Parathyroid adenoma (tissue), 2 donors: ENCODE measurements at regions not wholly inside any gene's neighbourhood (a gene's known extent, or its start where the extent isn't known, plus 50 kb on each side); places are given as distances from the start of the nearest gene placed in this dataset.

ENCODE experiments used
- H2AFZ ChIP-seq: fragments of 300-600 bp; sonication (generic); one replicate; pipeline ENCODE4 v1.7.0; 2017; ENCODE audit warnings: antibody characterized with exemption, mild to moderate bottlenecking
- H3K27ac ChIP-seq: fragments of 300-600 bp; sonication (generic); one replicate; pipeline ENCODE4 v1.7.0; 2017
- H3K27me3 ChIP-seq: fragments of 300-600 bp; sonication (generic); one replicate; pipeline ENCODE4 v1.7.0; 2017; ENCODE audit warnings: low read length; ENCODE audit not compliant: control insufficient read depth, insufficient read depth
- H3K36me3 ChIP-seq: fragments of 300-600 bp; sonication (generic); one replicate; pipeline ENCODE4 v1.7.0; 2017; ENCODE audit warnings: low read length; ENCODE audit not compliant: control insufficient read depth, insufficient read depth
- H3K4me1 ChIP-seq: fragments of 300-600 bp; sonication (generic); one replicate; pipeline ENCODE4 v1.7.0; 2017; ENCODE audit warnings: control low read depth
- H3K4me2 ChIP-seq: fragments of 300-600 bp; sonication (generic); one replicate; pipeline ENCODE4 v1.7.0; 2017; ENCODE audit warnings: low read length
- H3K4me3 ChIP-seq: fragments of 300-600 bp; sonication (generic); one replicate; pipeline ENCODE4 v1.7.0; 2017; ENCODE audit warnings: low read depth, low read length
- H3K79me2 ChIP-seq: fragments of 300-600 bp; sonication (generic); one replicate; pipeline ENCODE4 v1.7.0; 2017; ENCODE audit warnings: control low read depth
- H3K9ac ChIP-seq: fragments of 300-600 bp; sonication (generic); one replicate; pipeline ENCODE4 v1.7.0; 2017; ENCODE audit warnings: mild to moderate bottlenecking
- H3K9me3 ChIP-seq: fragments of 300-600 bp; sonication (generic); one replicate; pipeline ENCODE4 v1.7.0; 2017; ENCODE audit warnings: low read length; ENCODE audit not compliant: control insufficient read depth
- CTCF ChIP-seq: fragments of 300-600 bp; sonication (generic); IDR thresholded peaks from one replicate; pipeline ENCODE4 v1.7.0; 2017; ENCODE audit warnings: antibody characterized with exemption, mild to moderate bottlenecking
- donor health status: primary hyperparathyroidism.

- no peaks in the 10 kb centered on the region for H3K4me1 ChIP-seq
- H3K9ac ChIP-seq: no peak overlapping the region
- no peaks in the 10 kb centered on the region for H3K79me2 ChIP-seq
- TF ChIP-seq CTCF: no peak
- peaks cover 2% of the 10 kb centered on the region for H3K9me3 ChIP-seq
- no peak overlapping the region for H2AFZ ChIP-seq
- H3K27ac ChIP-seq: no peak overlapping the region
- no peaks in the 10 kb centered on the region for H3K36me3 ChIP-seq
- H3K4me3 ChIP-seq: no peak overlapping the region
- no peaks in the 10 kb centered on the region for H3K27me3 ChIP-seq
- H3K4me2 ChIP-seq: no peak overlapping the region
Measured at GRCh38 chr16:56029026-56029425, 153.9 kb upstream of the CES5A start.

- H3K9me3 ChIP-seq: no peaks in the 10 kb centered on the region
- no peaks in the 10 kb centered on the region for H3K79me2 ChIP-seq
- H3K9ac ChIP-seq: no peak overlapping the region
- no peak overlapping the region for H3K4me2 ChIP-seq
- H3K27me3 ChIP-seq: no peaks in the 10 kb centered on the region
- no peak overlapping the region for H3K4me3 ChIP-seq
- H2AFZ ChIP-seq: no peak overlapping the region
- H3K4me1 ChIP-seq: no peaks in the 10 kb centered on the region
- H3K27ac ChIP-seq: no peak overlapping the region
- no peaks in the 10 kb centered on the region for H3K36me3 ChIP-seq
- TF ChIP-seq CTCF: no peak
Measured at GRCh38 chr16:56022818-56023217, 147.6 kb upstream of the CES5A start.

- H3K4me2 ChIP-seq: no peak overlapping the region
- H3K9ac ChIP-seq: no peak overlapping the region
- no peak for TF ChIP-seq CTCF
- H3K27me3 ChIP-seq: no peaks in the 10 kb centered on the region
- no peak overlapping the region for H2AFZ ChIP-seq
- H3K4me1 ChIP-seq: no peaks in the 10 kb centered on the region
- H3K4me3 ChIP-seq: no peak overlapping the region
- no peaks in the 10 kb centered on the region for H3K9me3 ChIP-seq
- no peak overlapping the region for H3K27ac ChIP-seq
- no peaks in the 10 kb centered on the region for H3K36me3 ChIP-seq
- no peaks in the 10 kb centered on the region for H3K79me2 ChIP-seq
Measured at GRCh38 chr16:56019274-56019673, 144.1 kb upstream of the CES5A start.

GRCh38 chr16:56013962-56014552 lies 138.9 kb upstream of the CES5A start:
- Histone ChIP-seq H3K4me3 (no peak overlapping the region), H3K36me3 (no peaks in the 10 kb centered on the region), H3K27ac (no peak overlapping the region), H3K27me3 (no peaks in the 10 kb centered on the region), H3K4me1 (no peaks in the 10 kb centered on the region), H2AFZ (no peak overlapping the region), H3K9me3 (no peaks in the 10 kb centered on the region), H3K9ac (no peak overlapping the region), H3K4me2 (no peak overlapping the region), H3K79me2 (no peaks in the 10 kb centered on the region)
- TF ChIP-seq CTCF: no peak

GRCh38 chr16:56012482-56012811 lies 137.3 kb upstream of the CES5A start:
- Histone ChIP-seq H3K9me3 (no peaks in the 10 kb centered on the region), H3K4me2 (no peak overlapping the region), H3K4me3 (no peak overlapping the region), H2AFZ (no peak overlapping the region), H3K4me1 (no peaks in the 10 kb centered on the region), H3K36me3 (no peaks in the 10 kb centered on the region), H3K79me2 (no peaks in the 10 kb centered on the region), H3K27ac (no peak overlapping the region), H3K9ac (no peak overlapping the region), H3K27me3 (no peaks in the 10 kb centered on the region)
- no peak for TF ChIP-seq CTCF
